HEK293 (cell line): ENCODE measurements at regions not wholly inside any gene's neighbourhood (a gene's known extent, or its start where the extent isn't known, plus 50 kb on each side); places are given as distances from the start of the nearest gene placed in this dataset.
A peak's percentile ranks its signal among the peaks of the same experiment; 100 is the strongest.

Experiments used
- CTCF ChIA-PET: fragments of 350-600 bp; formaldehyde crosslinking; extraction: SDS; loops from one replicate; lab custom pipeline; 2021; ENCODE audit warnings: antibody characterized with exemption; lab: Yijun Ruan, JAX
- POLR2A ChIA-PET: fragments of 300-600 bp; formaldehyde crosslinking; extraction: SDS; loops from one replicate; lab custom pipeline; 2020; ENCODE audit warnings: antibody characterized with exemption, inconsistent platforms; lab: Yijun Ruan, JAX
- H3K27ac ChIP-seq: fragments of 200-500 bp; sonication (Bioruptor generic); 2 replicates; pipeline ENCODE4 v1.5.1; 2014; ENCODE audit warnings: low read depth, low read length, control low read depth, inconsistent platforms; ENCODE audit errors: extremely low read depth
- H3K36me3 ChIP-seq, 2 experiments: fragments of 200-500 bp in 1 of 2; sonication (Bioruptor generic) in 1 of 2; 1 replicate in 1 of 2; 2 replicates in 1 of 2; pipeline ENCODE4 v1.5.1; 2014 to 2017; ENCODE audit warnings: inconsistent platforms in 2 of 2, low read length in 2 of 2; ENCODE audit not compliant: control insufficient read depth in 2 of 2, insufficient read depth in 1 of 2
- H3K4me1 ChIP-seq: fragments of 200-500 bp; sonication (Bioruptor generic); 2 replicates; pipeline ENCODE4 v1.5.1; 2014; ENCODE audit warnings: mild to moderate bottlenecking, low read length, inconsistent platforms; ENCODE audit not compliant: control insufficient read depth, insufficient read depth
- H3K4me3 ChIP-seq: 2 replicates; pipeline ENCODE4 v1.5.1; 2011; ENCODE audit warnings: low read depth, mild to moderate bottlenecking, control low read depth, low read length, moderate library complexity
- H3K9me3 ChIP-seq: fragments of 200-500 bp; sonication (Bioruptor generic); 2 replicates; pipeline ENCODE4 v1.5.1; 2014; ENCODE audit warnings: low read depth, low read length, inconsistent platforms; ENCODE audit not compliant: control insufficient read depth, insufficient read depth
- GFI1B ChIP-seq: fragments of 450-650 bp; formaldehyde crosslinking; IDR thresholded peaks from 2 replicates; pipeline ENCODE4 v1.5.1; 2016; ENCODE audit warnings: missing biosample characterization, missing genetic modification characterization
- GLI2 ChIP-seq: fragments of 450-650 bp; formaldehyde crosslinking; IDR thresholded peaks from 2 replicates; pipeline ENCODE4; 2017; ENCODE audit warnings: missing biosample characterization, missing genetic modification characterization, low read depth, borderline replicate concordance
- HOXC10 ChIP-seq: sonication (generic); formaldehyde crosslinking; IDR thresholded peaks from 2 replicates; pipeline ENCODE4 v1.8.1; 2023; ENCODE audit warnings: mild to moderate bottlenecking, missing genetic modification reagents
- SP2 ChIP-seq: fragments of 450-650 bp; formaldehyde crosslinking; IDR thresholded peaks from 2 replicates; pipeline ENCODE4 v1.5.1; 2016; ENCODE audit warnings: missing biosample characterization, missing genetic modification characterization
- ZNF121 ChIP-seq: fragments of 450-650 bp; formaldehyde crosslinking; IDR thresholded peaks from 2 replicates; pipeline ENCODE4 v1.5.1; 2016; ENCODE audit warnings: missing biosample characterization, missing genetic modification characterization
- ZNF248 ChIP-seq: fragments of 450-650 bp; formaldehyde crosslinking; IDR thresholded peaks from 2 replicates; pipeline ENCODE4 v1.5.1; 2017; ENCODE audit warnings: missing biosample characterization, missing genetic modification characterization
- ZNF391 ChIP-seq: fragments of 450-650 bp; formaldehyde crosslinking; IDR thresholded peaks from 2 replicates; pipeline ENCODE4 v1.5.1; 2016; ENCODE audit warnings: low read depth, missing biosample characterization, missing genetic modification characterization, borderline replicate concordance
- ZNF596 ChIP-seq: fragments of 450-650 bp; IDR thresholded peaks from 2 replicates; pipeline ENCODE4 v1.5.0; 2018; ENCODE audit warnings: missing biosample characterization, mild to moderate bottlenecking, missing genetic modification characterization, moderate library complexity
- ZNF660 ChIP-seq: fragments of 450-650 bp; IDR thresholded peaks from 2 replicates; pipeline ENCODE4 v1.5.1; 2018; ENCODE audit warnings: missing biosample characterization, mild to moderate bottlenecking, missing genetic modification characterization
- ZNF776 ChIP-seq: fragments of 450-650 bp; formaldehyde crosslinking; IDR thresholded peaks from 2 replicates; pipeline ENCODE4 v1.5.0; 2017; ENCODE audit warnings: missing biosample characterization, missing genetic modification characterization, borderline replicate concordance
- ZSCAN23 ChIP-seq: fragments of 450-650 bp; formaldehyde crosslinking; IDR thresholded peaks from 2 replicates; pipeline ENCODE4 v1.5.1; 2016; ENCODE audit warnings: missing biosample characterization, missing genetic modification characterization
- TF ChIP-seq, protein P1 (sequence below): fragments of 450-650 bp; formaldehyde crosslinking; IDR thresholded peaks from 2 replicates; pipeline ENCODE4 v1.5.1; 2017; ENCODE audit warnings: missing biosample characterization, missing genetic modification characterization
- TF ChIP-seq, protein P2 (sequence below): fragments of 450-650 bp; formaldehyde crosslinking; IDR thresholded peaks from 2 replicates; pipeline ENCODE4 v1.5.1; 2016; ENCODE audit warnings: missing biosample characterization, missing genetic modification characterization, low read depth
- TF ChIP-seq, protein P3 (sequence below): fragments of 450-650 bp; formaldehyde crosslinking; IDR thresholded peaks from 2 replicates; pipeline ENCODE4 v1.5.1; 2016; ENCODE audit warnings: missing biosample characterization, missing genetic modification characterization
- TF ChIP-seq, protein P4 (sequence below): fragments of 450-650 bp; formaldehyde crosslinking; IDR thresholded peaks from 2 replicates; pipeline ENCODE4 v1.5.1; 2016; ENCODE audit warnings: missing biosample characterization, missing genetic modification characterization, low read depth

DNA sequence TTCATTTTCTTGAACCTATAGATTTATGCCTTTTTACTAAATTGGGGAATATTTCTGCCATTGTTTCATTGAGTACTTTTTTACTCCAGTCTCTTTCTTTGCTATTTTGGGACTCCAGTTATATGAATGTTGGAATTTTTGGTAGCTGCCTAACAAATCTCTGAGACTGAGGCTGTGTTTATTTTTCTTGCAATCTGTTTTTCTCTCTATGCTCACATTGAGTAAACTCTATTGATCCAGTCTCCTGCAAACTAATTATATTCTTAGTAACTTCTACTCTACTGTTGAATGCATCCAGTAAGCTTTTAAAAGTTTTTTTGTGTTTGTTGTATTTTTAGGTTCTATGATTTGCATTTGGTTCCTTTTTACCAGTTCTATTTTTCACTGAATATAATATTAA lies 903.4 kb upstream of the GJE1 start (continued):
- TF ChIP-seq ZSCAN23 (no peak), SP2 (tag by site-specific recombination) (no peak), GFI1B (no peak)
- TF ChIP-seq, protein P1, sequence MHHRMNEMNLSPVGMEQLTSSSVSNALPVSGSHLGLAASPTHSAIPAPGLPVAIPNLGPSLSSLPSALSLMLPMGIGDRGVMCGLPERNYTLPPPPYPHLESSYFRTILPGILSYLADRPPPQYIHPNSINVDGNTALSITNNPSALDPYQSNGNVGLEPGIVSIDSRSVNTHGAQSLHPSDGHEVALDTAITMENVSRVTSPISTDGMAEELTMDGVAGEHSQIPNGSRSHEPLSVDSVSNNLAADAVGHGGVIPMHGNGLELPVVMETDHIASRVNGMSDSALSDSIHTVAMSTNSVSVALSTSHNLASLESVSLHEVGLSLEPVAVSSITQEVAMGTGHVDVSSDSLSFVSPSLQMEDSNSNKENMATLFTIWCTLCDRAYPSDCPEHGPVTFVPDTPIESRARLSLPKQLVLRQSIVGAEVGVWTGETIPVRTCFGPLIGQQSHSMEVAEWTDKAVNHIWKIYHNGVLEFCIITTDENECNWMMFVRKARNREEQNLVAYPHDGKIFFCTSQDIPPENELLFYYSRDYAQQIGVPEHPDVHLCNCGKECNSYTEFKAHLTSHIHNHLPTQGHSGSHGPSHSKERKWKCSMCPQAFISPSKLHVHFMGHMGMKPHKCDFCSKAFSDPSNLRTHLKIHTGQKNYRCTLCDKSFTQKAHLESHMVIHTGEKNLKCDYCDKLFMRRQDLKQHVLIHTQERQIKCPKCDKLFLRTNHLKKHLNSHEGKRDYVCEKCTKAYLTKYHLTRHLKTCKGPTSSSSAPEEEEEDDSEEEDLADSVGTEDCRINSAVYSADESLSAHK = no peak
- TF ChIP-seq, all 188 proteins: peak for 0

DNA sequence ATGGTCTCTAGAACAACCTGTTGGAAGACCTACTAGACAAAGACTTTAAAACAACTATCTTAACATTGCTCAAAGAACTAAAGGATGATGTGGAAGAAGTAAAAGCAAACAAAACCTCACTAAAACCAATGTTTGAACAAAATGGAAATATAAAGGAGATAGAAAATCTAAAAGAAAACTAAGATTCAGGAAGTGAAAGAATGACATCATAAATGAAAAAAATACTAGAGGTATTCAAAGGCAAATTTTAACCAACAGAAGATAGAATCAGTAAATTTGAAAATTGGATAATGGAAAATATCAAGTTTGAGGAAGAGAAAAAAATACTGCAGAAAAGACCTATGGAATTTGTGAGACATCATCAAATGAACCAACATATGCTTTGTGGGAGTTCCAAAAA lies 914.1 kb upstream of the GJE1 start:
- ChIA-PET POLR2A (no interaction called here), CTCF (no interaction called here)
- Histone ChIP-seq H3K36me3 (no peaks in the 10 kb centered on the region), H3K4me3 (no peak overlapping the region), H3K27ac (no peak overlapping the region), H3K4me1 (no peaks in the 10 kb centered on the region), H3K9me3 (no peaks in the 10 kb centered on the region)
- TF ChIP-seq, protein P2, sequence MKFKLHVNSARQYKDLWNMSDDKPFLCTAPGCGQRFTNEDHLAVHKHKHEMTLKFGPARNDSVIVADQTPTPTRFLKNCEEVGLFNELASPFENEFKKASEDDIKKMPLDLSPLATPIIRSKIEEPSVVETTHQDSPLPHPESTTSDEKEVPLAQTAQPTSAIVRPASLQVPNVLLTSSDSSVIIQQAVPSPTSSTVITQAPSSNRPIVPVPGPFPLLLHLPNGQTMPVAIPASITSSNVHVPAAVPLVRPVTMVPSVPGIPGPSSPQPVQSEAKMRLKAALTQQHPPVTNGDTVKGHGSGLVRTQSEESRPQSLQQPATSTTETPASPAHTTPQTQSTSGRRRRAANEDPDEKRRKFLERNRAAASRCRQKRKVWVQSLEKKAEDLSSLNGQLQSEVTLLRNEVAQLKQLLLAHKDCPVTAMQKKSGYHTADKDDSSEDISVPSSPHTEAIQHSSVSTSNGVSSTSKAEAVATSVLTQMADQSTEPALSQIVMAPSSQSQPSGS (tag by site-specific recombination) = peak; percentile 53
- TF ChIP-seq, protein P3, sequence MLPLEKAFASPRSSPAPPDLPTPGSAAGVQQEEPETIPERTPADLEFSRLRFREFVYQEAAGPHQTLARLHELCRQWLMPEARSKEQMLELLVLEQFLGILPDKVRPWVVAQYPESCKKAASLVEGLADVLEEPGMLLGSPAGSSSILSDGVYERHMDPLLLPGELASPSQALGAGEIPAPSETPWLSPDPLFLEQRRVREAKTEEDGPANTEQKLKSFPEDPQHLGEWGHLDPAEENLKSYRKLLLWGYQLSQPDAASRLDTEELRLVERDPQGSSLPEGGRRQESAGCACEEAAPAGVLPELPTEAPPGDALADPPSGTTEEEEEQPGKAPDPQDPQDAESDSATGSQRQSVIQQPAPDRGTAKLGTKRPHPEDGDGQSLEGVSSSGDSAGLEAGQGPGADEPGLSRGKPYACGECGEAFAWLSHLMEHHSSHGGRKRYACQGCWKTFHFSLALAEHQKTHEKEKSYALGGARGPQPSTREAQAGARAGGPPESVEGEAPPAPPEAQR (tag by site-specific recombination) = no peak

DNA sequence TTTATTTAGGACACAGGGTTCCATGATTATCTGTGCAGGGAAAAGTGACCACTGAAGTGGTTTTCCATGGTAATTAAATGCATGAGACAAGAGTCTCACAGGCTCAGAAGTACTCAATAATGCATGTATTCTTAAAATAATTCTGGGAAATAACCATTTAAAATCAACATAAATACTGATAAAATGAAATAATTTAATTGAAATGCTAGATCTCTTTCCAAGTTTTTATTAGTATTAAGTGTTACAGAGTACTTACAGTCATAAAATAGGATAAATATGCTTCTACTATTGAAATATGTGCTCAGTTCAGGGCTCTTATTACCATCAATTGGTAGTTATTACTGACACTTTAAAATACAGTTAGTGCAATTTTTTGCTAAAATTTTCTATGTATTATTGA lies 916.0 kb upstream of the GJE1 start:
- Histone ChIP-seq H3K9me3 (no peaks in the 10 kb centered on the region), H3K4me3 (no peak overlapping the region), H3K36me3 (no peaks in the 10 kb centered on the region), H3K4me1 (no peaks in the 10 kb centered on the region), H3K27ac (no peak overlapping the region)
- ChIA-PET CTCF (interaction anchor here (0.6 kb wide), 1 partner anchor 1044 kb away, joined by 4 read pairs; no protein-coding TSS in a partner anchor), POLR2A (no interaction called here)
- TF ChIP-seq ZNF660 (tag by site-specific recombination) (no peak), ZNF121 (tag by site-specific recombination) (no peak), HOXC10 (CRISPR knock-in tag) (no peak), ZNF596 (tag by site-specific recombination) (no peak), ZSCAN23 (no peak), ZNF776 (tag by site-specific recombination) (no peak), GLI2 (no peak), ZNF248 (tag by site-specific recombination) (no peak), ZNF391 (tag by site-specific recombination) (no peak), SP2 (tag by site-specific recombination) (no peak)
- TF ChIP-seq, protein P4, sequence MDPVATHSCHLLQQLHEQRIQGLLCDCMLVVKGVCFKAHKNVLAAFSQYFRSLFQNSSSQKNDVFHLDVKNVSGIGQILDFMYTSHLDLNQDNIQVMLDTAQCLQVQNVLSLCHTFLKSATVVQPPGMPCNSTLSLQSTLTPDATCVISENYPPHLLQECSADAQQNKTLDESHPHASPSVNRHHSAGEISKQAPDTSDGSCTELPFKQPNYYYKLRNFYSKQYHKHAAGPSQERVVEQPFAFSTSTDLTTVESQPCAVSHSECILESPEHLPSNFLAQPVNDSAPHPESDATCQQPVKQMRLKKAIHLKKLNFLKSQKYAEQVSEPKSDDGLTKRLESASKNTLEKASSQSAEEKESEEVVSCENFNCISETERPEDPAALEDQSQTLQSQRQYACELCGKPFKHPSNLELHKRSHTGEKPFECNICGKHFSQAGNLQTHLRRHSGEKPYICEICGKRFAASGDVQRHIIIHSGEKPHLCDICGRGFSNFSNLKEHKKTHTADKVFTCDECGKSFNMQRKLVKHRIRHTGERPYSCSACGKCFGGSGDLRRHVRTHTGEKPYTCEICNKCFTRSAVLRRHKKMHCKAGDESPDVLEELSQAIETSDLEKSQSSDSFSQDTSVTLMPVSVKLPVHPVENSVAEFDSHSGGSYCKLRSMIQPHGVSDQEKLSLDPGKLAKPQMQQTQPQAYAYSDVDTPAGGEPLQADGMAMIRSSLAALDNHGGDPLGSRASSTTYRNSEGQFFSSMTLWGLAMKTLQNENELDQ (tag by site-specific recombination) = no peak
